ENCODE measurements at regions not wholly inside any gene's neighbourhood (a gene's known extent, or its start where the extent isn't known, plus 50 kb on each side); places are given as distances from the start of the nearest gene placed in this dataset.

GRCh38 chr1:29831500-29832117 is 595.3 kb downstream of the PTPRU start:
- no peaks in the 10 kb centered on the region for H3K36me3 ChIP-seq (ENCODE audit: control insufficient read depth, insufficient read depth, low read length)
- H3K9me3 ChIP-seq (replicated peaks; ENCODE audit: control insufficient read depth, low read depth, low read length): no peaks in the 10 kb centered on the region
- DNase-seq: no peak
- peaks cover 3% of the 10 kb centered on the region for H3K27me3 ChIP-seq (ENCODE audit: control insufficient read depth, insufficient read depth, low read length)
- H3K4me3 ChIP-seq (ENCODE audit: low read length): no peak overlapping the region
- no peak overlapping the region for H3K27ac ChIP-seq (ENCODE audit: low read length)
- WGBS (ENCODE audit: insufficient coverage): 65% methylated on average over 5 of the region's 7 CpGs
- no peaks in the 10 kb centered on the region for H3K4me1 ChIP-seq (ENCODE audit: control insufficient read depth, insufficient read depth, low read length)

- no peaks in the 10 kb centered on the region for H3K36me3 ChIP-seq (ENCODE audit: control insufficient read depth, insufficient read depth, low read length)
- no peak overlapping the region for H3K27ac ChIP-seq (ENCODE audit: low read length)
- no peaks in the 10 kb centered on the region for H3K9me3 ChIP-seq (replicated peaks; ENCODE audit: control insufficient read depth, low read depth, low read length)
- DNase-seq: no peak
- H3K4me1 ChIP-seq (ENCODE audit: control insufficient read depth, insufficient read depth, low read length): no peaks in the 10 kb centered on the region
- H3K4me3 ChIP-seq (ENCODE audit: low read length): no peak overlapping the region
- H3K27me3 ChIP-seq (ENCODE audit: control insufficient read depth, insufficient read depth, low read length): peaks cover 5% of the 10 kb centered on the region
- WGBS (ENCODE audit: insufficient coverage): 33% methylated on average over 1 of the region's 7 CpGs
Observed at GRCh38 chr1:29830916-29831315, 594.6 kb downstream of the PTPRU start.

GRCh38 chr1:29830383-29830782 is 594.1 kb downstream of the PTPRU start:
- 37% methylated on average over 6 of the region's 8 CpGs for WGBS (ENCODE audit: insufficient coverage)
- no peak overlapping the region for H3K27ac ChIP-seq (ENCODE audit: low read length)
- H3K9me3 ChIP-seq (replicated peaks; ENCODE audit: control insufficient read depth, low read depth, low read length): no peaks in the 10 kb centered on the region
- H3K4me3 ChIP-seq (ENCODE audit: low read length): no peak overlapping the region
- H3K27me3 ChIP-seq (ENCODE audit: control insufficient read depth, insufficient read depth, low read length): peaks cover 5% of the 10 kb centered on the region
- DNase-seq: no peak
- H3K4me1 ChIP-seq (ENCODE audit: control insufficient read depth, insufficient read depth, low read length): no peaks in the 10 kb centered on the region
- no peaks in the 10 kb centered on the region for H3K36me3 ChIP-seq (ENCODE audit: control insufficient read depth, insufficient read depth, low read length)

GRCh38 chr1:29829448-29830344 is 593.4 kb downstream of the PTPRU start:
- no peaks in the 10 kb centered on the region for H3K9me3 ChIP-seq (replicated peaks; ENCODE audit: control insufficient read depth, low read depth, low read length)
- H3K27ac ChIP-seq (ENCODE audit: low read length): no peak overlapping the region
- 78% methylated on average over 14 of the region's 14 CpGs for WGBS (ENCODE audit: insufficient coverage)
- no peaks in the 10 kb centered on the region for H3K4me1 ChIP-seq (ENCODE audit: control insufficient read depth, insufficient read depth, low read length)
- DNase-seq: no peak
- H3K27me3 ChIP-seq (ENCODE audit: control insufficient read depth, insufficient read depth, low read length): peaks cover 5% of the 10 kb centered on the region
- H3K36me3 ChIP-seq (ENCODE audit: control insufficient read depth, insufficient read depth, low read length): no peaks in the 10 kb centered on the region
- H3K4me3 ChIP-seq (ENCODE audit: low read length): no peak overlapping the region

- WGBS (ENCODE audit: insufficient coverage): 65% methylated on average over 20 of the region's 23 CpGs
- peaks cover 9% of the 10 kb centered on the region for H3K27me3 ChIP-seq (ENCODE audit: control insufficient read depth, insufficient read depth, low read length)
- no peak for DNase-seq
- H3K27ac ChIP-seq (ENCODE audit: low read length): no peak overlapping the region
- H3K36me3 ChIP-seq (ENCODE audit: control insufficient read depth, insufficient read depth, low read length): no peaks in the 10 kb centered on the region
- H3K4me1 ChIP-seq (ENCODE audit: control insufficient read depth, insufficient read depth, low read length): no peaks in the 10 kb centered on the region
- no peaks in the 10 kb centered on the region for H3K9me3 ChIP-seq (replicated peaks; ENCODE audit: control insufficient read depth, low read depth, low read length)
- no peak overlapping the region for H3K4me3 ChIP-seq (ENCODE audit: low read length)
Observed at GRCh38 chr1:29828526-29829447, 592.5 kb downstream of the PTPRU start.

- Histone ChIP-seq H3K27me3 (ENCODE audit: control insufficient read depth, insufficient read depth, low read length) (peaks cover 12% of the 10 kb centered on the region), H3K27ac (ENCODE audit: low read length) (no peak overlapping the region), H3K9me3 (replicated peaks; ENCODE audit: control insufficient read depth, low read depth, low read length) (no peaks in the 10 kb centered on the region), H3K36me3 (ENCODE audit: control insufficient read depth, insufficient read depth, low read length) (no peaks in the 10 kb centered on the region), H3K4me3 (ENCODE audit: low read length) (no peak overlapping the region), H3K4me1 (ENCODE audit: control insufficient read depth, insufficient read depth, low read length) (no peaks in the 10 kb centered on the region)
- WGBS (ENCODE audit: insufficient coverage): 74% methylated on average over 6 of the region's 7 CpGs
- DNase-seq: no peak
Observed at GRCh38 chr1:29827801-29828525, 591.6 kb downstream of the PTPRU start.

GRCh38 chr1:29827237-29827750 is 591.0 kb downstream of the PTPRU start:
- Histone ChIP-seq H3K27ac (ENCODE audit: low read length) (no peak overlapping the region), H3K36me3 (ENCODE audit: control insufficient read depth, insufficient read depth, low read length) (no peaks in the 10 kb centered on the region), H3K4me1 (ENCODE audit: control insufficient read depth, insufficient read depth, low read length) (no peaks in the 10 kb centered on the region), H3K4me3 (ENCODE audit: low read length) (no peak overlapping the region), H3K27me3 (ENCODE audit: control insufficient read depth, insufficient read depth, low read length) (peaks cover 12% of the 10 kb centered on the region), H3K9me3 (replicated peaks; ENCODE audit: control insufficient read depth, low read depth, low read length) (no peaks in the 10 kb centered on the region)
- no peak for DNase-seq
- 52% methylated on average over 7 of the region's 12 CpGs for WGBS (ENCODE audit: insufficient coverage)

- no peak overlapping the region for H3K4me3 ChIP-seq (ENCODE audit: low read length)
- H3K27me3 ChIP-seq (ENCODE audit: control insufficient read depth, insufficient read depth, low read length): peaks cover 12% of the 10 kb centered on the region
- H3K9me3 ChIP-seq (replicated peaks; ENCODE audit: control insufficient read depth, low read depth, low read length): no peaks in the 10 kb centered on the region
- no peaks in the 10 kb centered on the region for H3K4me1 ChIP-seq (ENCODE audit: control insufficient read depth, insufficient read depth, low read length)
- 72% methylated on average over 4 of the region's 5 CpGs for WGBS (ENCODE audit: insufficient coverage)
- H3K27ac ChIP-seq (ENCODE audit: low read length): no peak overlapping the region
- no peaks in the 10 kb centered on the region for H3K36me3 ChIP-seq (ENCODE audit: control insufficient read depth, insufficient read depth, low read length)
- no peak for DNase-seq
Observed at GRCh38 chr1:29826646-29827045, 590.3 kb downstream of the PTPRU start.

- H3K4me1 ChIP-seq (ENCODE audit: control insufficient read depth, insufficient read depth, low read length): no peaks in the 10 kb centered on the region
- H3K9me3 ChIP-seq (replicated peaks; ENCODE audit: control insufficient read depth, low read depth, low read length): no peaks in the 10 kb centered on the region
- H3K27ac ChIP-seq (ENCODE audit: low read length): no peak overlapping the region
- no peak overlapping the region for H3K4me3 ChIP-seq (ENCODE audit: low read length)
- no peaks in the 10 kb centered on the region for H3K36me3 ChIP-seq (ENCODE audit: control insufficient read depth, insufficient read depth, low read length)
- DNase-seq: no peak
- 85% methylated on average over 7 of the region's 10 CpGs for WGBS (ENCODE audit: insufficient coverage)
- peaks cover 12% of the 10 kb centered on the region for H3K27me3 ChIP-seq (ENCODE audit: control insufficient read depth, insufficient read depth, low read length)
Observed at GRCh38 chr1:29825941-29826415, 589.7 kb downstream of the PTPRU start.
